GM19395 (cell line): ENCODE measurements at regions not wholly inside any gene's neighbourhood (a gene's known extent, or its start where the extent isn't known, plus 50 kb on each side); places are given as distances from the start of the nearest gene placed in this dataset.

Experiments used
- ATAC-seq: cut with Tn5 transposase; IDR thresholded peaks from one replicate; pipeline ENCODE4 v1.9.1; 2021; ENCODE audit warnings: mild to moderate bottlenecking, moderate library complexity; ENCODE audit not compliant: unreplicated experiment

DNA sequence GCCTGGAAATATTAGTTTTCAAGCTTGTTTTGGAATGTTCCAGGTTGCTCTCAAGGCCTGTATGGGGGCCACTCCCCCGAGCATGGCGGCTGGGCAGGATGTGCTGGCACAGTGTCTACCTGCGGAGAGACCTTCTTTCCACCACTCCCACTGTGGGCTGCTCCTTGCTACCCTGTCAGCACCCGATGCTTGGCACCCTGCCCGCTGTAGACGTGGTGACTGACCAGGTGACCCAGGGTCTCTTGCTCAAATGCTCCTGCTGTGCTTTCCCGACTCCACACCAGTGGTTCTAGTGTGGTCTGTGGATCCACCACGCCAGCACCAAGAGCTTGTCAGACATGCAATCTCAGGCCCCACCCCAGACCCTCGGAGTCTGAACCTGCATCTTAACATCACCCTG, 213.3 kb downstream of the SH3BP4 start:
- ATAC-seq: no peak

DNA sequence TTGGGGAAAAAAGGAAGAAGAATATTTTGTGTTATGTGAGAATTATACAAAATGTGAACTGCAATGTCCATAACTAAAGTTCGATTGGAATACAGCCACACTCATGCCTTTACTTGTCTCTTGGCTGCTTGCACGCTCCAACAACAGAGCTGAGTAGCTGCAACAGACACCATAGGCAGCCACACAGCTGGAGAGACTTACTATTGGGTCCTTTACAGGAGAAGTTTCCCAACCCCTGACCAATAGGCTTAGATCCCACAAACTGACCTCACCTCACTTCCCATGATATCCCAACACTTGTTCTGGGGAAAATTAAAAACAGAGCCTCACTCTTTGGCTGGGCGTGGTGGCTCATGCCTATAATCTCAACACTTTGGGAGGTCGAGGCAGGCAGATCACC, 213.8 kb downstream of the SH3BP4 start:
- no peak for ATAC-seq

DNA sequence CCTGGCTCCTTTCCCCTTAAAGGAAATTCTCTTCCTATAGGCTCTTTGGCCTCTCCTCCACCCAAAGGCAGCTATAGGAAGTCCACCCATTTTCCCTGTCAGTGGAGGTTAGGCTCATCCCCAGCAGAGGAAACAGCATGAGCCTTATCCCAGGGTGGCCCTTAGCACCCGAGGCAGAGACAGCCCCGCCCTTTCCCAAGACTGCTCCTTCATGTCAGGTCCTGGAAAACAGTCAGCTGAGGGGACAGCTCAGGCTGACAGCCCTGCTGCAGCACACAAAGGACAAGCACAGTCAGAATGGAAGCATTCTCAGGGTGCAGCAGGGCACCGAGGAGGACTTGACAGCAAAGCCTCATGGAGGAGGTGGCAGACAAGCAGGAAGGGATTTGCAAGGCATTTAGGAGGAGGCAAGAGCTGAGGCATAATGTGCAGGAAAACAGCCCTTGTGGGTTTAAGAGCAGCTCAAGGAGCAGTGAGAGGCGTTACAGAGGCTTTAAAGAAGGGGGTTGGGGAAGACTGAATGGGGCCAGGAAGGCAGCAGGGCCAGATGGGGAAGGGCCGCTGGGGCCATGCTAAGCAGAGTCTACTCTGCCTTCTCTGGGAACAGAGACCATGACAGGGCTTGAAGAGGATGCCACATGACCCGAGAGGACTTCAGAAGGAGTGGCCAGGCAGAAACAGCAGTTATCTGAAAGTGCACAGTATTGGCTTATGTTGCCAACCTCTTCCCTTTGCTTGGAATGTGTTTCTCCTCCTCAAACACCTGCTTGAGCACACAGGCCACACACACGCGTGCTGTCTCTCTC, 216.6 kb downstream of the SH3BP4 start:
- no peak for ATAC-seq

DNA sequence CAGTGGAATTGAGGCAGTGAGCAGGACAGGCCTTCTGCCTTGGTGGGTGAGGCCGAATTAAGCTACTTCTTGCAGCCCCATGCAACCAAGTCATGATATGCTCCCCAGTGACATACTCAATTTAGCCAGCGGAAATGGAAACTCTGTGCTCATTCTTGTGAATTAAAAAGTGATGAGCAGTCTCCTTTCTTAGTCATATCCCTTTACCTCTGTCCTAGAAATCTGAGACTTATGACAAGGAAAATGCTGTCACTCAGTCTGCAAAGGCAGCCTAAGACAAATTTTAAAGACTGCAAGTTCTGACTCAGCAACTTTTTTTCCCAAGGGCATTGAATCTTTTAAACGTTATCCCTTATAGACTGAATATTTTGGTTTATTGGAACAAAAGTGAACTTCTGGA, 218.2 kb downstream of the SH3BP4 start:
- ATAC-seq: no peak

DNA sequence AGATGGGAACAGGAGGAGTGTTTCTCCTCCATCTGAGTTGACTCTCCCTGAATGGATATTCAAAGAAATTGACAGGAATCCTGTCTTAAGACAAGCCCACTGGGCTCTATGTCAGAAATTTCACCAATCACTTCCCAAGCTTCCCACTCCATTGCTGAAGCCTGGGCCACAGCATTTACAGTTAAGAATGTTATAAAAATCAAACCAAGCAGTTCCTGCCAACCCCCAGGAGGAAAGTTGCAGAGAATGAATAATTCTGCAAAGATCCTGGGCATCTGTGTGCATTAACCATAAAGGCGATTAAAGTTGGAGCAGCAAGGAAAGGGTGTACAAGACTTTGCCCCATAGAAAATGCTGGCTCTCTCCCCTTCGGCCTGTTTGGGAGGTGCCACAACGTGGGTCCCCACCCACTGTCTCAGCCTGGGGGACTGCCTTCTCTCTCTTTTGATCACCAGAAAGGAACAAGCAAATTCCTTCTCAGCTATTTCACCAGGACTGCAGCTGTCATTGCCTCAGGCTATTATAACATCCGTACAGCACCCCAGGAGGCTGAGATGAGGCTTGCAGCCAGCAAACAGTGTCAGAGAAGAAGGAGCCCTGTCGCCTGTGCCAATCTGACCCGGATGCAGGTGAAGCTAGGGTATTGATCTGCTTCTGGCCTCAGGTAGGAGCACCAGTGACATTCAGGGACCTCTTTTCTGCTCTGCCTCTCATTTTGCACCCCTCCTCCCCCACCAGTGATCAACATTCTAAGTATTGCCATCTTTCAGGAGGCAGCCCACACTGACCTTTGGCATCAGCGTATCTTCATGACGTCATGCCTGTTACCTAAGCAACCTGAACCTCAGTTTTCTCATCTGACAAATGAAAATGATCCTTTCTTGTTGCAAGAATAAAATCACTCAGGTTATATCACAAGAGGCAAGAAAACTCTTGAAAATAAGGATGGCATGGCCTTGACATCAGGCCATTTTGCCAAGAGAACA, 219.0 kb downstream of the SH3BP4 start:
- ATAC-seq: no peak

DNA sequence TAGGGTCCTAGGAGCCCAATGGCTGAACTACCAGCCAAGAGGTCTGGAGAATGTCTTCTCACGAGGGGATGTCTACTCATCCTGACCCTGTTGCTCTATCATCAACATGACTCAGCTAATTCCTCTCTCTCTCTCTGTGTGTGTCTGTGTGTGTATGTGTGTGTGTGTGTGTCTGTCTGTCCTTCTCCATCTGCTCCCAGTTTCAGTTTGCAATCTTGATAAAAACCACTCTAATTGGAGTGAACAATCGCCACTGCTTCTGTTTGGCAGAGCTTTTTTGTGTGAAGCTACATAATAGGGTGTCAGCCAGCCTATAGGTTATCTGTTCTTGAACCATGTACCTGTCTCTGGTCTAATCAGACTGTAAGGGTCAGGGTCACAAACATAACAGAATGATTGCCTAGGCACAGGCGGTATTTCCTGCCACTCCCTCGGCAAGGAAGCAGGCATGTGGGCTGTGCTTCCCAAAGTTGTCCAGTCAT, 219.8 kb downstream of the SH3BP4 start:
- ATAC-seq: no peak

DNA sequence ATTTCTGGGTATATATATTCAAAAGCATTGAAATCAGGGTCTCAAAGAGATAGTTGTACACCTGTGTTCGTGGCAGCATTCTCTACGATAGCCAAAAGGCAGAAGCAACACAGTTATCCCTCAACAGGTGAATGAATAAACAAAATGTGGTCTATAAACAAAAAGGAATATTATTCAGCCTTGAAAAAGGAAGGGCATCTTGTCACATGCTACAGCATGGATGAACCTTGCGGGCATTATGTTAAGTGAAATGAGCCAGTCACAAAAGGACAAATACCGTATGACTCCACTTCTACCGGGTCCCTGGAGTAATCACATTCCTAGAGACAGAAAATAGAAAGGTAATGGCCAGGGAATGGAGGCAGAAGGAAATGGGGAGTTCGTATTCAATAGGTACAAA, 228.8 kb downstream of the SH3BP4 start:
- ATAC-seq: no peak

DNA sequence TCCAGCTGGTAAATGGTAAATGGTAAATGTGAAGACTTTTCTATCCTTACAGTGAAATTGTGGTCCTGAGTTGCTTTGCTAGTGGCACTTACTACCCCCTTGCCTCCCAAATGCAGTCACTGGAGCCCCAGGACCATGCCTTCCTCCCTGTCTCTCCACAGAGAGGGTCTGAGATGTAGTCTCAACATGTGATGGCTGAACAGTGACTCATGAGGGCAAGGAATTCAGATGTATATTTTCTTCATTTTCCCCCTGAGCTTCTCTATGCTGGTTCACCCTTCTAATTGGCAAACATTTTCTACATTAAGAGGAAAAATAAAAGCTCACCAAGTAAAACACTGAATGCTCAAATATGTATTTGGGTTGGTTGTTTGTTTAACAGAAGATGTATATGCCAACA, 232.0 kb downstream of the SH3BP4 start:
- ATAC-seq: no peak

DNA sequence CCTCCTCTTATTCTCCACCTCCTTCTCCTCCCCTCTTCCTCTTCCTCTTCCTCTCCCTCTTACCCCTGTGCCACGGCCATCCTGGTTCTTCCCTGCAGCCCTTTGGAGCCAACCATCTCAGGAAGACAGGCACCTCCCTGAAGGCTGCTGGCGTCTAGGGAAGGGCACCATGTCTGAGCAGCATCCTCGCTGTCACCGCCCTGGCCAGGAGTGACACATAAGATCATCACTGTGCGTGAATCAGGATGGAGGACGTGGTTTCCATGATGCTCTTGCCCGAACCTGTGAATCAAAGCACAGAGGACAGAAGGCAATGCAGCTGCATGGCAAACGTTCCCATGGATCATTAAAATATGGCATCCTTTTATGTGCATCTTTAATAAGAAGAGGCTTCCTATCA, 236.0 kb downstream of the SH3BP4 start:
- no peak for ATAC-seq

DNA sequence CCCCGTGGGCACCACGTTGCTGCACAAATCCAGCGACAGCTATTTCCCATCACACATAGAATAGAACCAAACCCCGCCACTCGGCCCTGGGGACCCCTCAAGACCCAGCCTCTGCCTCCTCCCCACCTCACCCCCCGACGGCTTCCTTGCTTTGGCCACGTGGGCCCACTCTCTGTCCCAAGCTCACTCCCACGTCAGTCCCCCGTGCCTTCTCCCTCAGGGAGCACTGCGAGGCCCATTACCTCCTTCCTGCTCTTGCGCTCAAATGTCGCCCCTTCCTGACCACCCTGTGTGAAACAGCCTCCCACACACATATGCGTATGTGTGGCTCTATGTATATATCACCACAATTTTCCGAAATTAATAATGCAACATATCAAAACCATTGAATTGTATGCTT, 239.7 kb downstream of the SH3BP4 start:
- ATAC-seq: no peak

DNA sequence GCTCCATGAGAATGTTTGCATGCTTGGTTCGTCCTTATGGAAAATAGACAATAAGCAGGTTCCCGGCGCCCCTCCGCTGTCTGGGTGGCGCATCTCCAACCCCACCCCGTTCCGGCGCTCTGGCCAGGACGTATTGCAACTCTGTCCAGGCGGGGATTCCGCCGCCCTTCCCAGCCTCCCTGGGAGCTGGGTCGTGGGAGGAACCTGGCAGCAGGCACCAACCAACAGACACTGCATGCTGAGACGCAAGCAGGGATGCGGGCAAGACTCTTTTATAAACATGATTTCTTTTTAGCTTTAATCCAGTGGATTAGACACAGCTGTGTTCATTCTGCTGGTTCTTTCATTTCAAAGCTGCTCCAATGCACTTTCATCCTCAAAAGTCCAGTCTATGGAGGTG, 240.2 kb downstream of the SH3BP4 start:
- ATAC-seq: no peak

DNA sequence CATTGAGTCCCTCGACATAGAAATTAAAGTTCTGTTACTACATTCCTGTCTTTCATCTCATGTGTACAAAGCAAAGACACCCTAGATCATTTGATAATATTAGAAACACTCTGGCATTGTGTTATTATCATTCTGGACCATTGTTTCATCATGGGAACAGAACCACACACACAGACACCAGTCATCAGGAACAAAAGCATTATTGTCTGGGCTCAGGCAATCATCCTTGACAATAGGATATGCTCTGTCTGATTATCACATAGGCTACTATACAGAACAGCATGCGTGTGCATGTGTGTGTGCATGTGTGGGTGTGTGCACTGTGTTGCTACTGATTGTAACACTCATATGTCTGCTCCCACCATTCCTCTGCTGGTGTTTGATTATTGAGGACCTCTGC, 242.5 kb downstream of the SH3BP4 start:
- no peak for ATAC-seq

DNA sequence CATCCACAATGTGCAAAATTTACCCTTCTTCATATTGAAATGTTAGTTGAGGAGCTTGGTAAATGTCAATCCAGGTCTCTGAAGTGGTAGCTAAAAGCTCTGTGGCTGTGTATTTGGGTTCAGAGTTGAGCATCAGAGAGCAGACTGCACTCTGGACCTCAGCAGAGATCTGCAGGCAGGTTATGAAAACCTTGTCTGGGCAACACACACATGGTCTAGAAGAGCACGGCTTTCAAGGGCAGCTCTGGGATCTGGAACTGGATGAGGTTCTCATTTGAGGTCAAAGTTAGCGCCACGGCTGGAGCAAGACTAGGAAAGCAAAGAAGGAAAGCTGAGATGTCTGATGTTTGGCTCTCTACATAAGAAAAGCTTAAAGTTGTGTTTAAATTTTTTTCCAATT, 243.0 kb downstream of the SH3BP4 start:
- ATAC-seq: no peak

DNA sequence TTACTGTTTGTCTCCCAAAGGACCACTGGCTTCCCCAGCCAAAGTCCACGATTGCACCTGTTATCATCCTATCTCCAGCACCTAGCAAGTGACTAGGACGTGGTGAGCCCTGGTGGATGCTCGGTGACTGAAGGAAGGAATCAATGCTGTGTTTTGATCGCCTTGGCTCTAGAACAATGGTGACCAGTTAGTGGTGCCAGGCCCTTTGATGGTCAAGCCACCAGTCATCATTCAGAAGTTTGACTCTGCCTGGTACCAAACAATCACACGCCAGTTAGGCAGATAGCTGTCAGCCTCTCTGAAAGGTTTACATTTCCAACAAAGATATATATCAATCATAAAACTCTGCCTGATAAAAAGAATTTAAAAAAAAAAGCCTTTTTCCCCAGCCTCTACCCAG, 244.1 kb downstream of the SH3BP4 start:
- no peak for ATAC-seq

DNA sequence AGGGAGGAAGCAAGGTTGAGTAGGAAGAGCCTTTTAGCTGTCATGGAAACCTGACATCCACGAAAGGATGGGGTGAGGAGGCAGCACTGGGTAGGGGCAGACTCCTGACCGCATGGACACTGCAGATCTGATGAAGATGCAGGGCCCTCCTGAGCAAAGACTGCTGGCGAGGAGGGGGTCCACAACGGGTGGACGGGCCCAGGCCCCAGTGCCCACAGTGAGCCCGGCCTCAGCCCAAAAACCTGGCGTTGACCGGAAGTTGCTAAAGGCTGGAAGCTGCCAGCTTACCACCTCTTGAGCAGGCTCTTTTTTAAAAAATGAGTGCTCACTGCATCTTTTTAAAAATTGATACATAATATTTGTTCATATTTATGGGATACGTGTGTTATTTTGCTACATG, 247.3 kb downstream of the SH3BP4 start:
- ATAC-seq: no peak

DNA sequence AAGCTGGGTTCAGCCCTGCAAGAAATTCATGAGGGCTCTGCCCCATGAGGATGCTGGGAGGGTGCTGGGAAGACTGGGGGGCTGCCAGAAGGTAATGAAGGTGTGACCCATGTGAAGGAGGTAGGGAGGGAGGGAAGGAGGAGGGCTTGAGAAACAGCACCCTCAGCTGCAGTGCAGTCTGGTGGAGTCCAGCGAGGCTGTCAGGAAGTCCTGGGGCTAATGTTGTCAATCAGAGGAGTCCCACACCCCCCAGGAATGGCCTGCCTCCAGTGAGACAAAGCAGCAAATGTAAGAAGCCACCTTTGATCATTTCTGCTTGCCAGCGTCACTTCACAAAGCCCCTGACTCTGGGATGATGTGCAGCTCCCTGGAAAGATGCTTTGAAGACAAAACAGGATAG, 248.4 kb downstream of the SH3BP4 start:
- no peak for ATAC-seq

DNA sequence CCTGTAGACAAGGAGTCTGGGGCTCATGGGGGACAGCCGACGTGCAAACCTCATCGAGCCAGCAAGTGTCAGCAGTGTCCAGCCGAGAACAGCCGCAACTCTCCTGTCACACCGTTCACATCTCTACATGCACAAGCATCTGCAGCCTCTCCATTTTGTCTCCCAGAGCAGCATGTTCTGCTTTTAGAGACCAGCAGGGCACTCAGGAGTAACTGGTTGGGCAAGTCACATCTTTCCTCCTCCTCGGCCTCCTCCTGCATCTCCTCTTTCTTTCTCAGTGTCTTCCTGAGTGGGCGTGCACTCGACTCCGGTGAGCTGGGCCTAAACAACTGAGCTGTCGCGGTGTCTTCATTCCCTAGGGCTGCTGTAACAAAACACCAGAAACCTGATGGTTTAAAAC, 249.9 kb downstream of the SH3BP4 start:
- ATAC-seq: no peak

DNA sequence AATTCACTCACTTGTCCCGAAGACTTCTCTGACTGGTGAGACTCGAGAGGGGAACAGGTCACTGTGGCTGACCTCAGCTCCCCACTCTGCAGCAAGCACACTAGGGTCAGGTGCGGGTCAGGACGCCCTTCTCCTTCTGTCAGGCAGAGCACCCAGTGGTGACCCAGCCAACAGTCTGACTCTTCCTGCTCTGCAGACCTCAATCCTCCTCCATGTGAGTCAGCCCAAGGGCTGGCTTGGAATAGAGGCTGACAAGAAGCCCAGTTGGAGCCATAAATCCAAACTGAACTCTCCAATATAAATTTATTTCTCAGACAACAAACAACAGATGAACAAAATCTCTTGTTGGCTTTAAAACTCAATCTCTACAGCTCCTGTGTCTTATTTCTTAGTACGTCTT, 253.1 kb downstream of the SH3BP4 start:
- ATAC-seq: no peak

DNA sequence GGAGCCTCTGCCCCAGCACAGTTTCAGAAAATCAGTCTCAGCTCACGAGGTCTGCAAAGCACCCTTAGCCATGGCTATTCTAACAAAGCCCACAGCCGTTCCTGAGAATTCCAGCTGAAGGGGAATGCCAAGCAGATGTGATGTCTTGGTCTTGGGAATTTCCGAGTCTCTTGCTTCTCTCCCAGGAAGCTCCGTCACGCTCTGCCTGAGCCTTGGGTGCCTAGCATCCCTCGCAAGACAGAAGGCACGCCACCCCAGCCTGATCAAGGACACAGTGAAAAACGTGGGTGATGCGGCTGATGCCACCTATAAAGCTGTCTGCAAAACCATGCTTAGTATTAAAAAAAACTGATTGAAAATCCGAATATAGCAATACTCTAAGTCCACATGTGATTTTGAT, 254.6 kb downstream of the SH3BP4 start:
- ATAC-seq: no peak

DNA sequence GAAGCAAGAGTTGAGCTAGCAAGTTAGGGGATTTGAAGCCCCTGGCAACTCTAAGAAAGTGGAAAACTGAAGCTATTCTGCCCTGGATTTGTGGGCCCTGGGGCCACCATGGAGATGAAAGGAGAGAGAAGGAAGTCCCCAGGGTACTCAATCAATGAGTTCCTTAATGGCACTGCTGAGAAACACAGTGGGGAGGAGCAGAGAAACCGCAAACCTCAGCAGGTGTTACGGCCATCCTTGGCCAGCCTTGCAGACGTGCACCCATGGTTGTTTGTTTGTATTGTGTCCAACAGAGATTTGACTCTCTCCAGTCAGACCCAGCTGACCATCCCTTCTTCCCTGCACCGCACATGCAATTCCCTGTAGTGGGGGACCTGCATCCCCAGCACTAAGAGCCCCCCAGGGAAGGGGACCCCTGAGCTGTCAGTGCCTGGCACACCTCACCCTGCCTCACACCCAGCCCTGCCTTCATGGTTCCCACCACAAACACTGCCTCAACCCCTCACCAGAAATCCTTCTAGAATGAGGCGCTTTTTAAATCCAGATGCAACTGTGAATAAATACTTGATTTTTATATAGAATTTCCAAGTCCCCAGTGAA, 255.3 kb downstream of the SH3BP4 start:
- peak; percentile 79 for ATAC-seq

DNA sequence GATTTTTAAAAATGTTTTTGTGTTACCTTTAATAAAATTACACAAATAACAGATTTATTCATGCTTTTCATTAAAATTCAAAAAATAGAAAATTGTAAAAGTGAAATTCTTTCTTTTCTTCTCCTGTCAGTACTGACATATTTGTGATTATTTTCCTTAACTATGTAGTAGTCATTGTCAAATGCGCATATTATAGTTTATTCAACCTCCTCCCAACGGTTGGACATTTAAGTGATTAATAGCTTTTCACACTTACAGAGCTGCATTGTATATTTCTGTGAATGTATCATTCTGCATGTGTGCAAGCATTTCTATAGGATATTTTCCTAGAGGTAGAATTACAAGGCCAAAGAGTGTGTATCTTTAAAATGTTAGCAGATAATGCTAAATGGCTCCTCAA, 259.2 kb downstream of the SH3BP4 start:
- ATAC-seq: no peak
